GM21526 (cell line): ENCODE measurements at regions not wholly inside any gene's neighbourhood (a gene's known extent, or its start where the extent isn't known, plus 50 kb on each side); places are given as distances from the start of the nearest gene placed in this dataset.

ENCODE experiments used
- ATAC-seq: cut with Tn5 transposase; IDR thresholded peaks from one replicate; pipeline ENCODE4 v1.9.1; 2021; ENCODE audit warnings: moderate library complexity; ENCODE audit not compliant: unreplicated experiment, low FRiP score

- ATAC-seq = no peak
Observed at GRCh38 chr22:49303781-49304461, 523.8 kb downstream of the BRD1 start.

DNA sequence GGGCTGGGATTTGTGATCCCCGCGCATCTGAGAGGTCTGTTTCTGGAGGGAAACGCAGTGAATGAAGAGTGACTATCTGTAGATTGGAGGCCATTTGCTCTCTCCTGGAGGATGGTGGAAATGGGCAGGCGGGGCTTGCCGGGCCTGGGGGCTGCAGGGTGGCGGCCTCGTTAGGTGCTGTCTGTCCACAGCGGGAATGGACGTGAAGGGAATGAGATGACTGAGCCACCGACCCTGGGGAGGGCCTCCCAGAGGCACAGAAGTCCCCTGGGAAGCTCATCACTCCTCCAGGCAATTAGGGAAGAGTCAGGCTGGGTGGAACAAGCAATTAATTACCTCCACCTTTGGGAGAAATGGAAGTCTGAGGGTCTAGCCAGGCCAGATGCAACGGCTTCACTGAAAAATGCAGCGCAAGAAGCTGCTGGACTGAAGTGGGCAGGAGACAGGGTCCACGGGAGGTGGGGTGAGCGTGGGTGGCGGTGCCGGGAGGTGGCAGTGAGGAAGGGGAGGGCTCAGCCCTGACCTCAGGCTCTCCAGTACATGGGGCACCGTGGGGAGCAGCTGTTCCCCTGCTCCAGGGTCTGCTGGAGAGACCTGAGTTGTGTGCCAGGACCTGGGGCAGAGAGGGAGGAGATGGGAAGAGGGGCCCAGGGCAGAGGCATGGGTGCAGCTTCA is 524.5 kb downstream of the BRD1 start:
- no peak for ATAC-seq

DNA sequence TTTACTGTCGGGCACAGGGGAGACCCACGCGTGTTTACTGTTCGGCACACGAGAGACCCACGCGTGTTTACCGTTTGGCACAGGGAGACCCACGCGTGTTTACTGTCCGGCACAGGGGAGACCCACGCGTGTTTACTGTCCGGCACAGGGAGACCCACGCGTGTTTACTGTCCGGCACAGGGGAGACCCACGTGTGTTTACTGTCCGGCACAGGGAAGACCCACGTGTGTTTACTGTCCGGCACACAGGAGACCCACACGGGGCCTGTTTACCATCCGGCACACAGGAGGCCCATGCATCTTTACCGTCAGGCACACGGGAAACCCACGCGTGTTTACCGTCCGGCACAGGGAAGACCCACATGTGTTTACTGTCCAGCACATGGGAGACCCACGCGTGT is 525.1 kb downstream of the BRD1 start:
- no peak for ATAC-seq

DNA sequence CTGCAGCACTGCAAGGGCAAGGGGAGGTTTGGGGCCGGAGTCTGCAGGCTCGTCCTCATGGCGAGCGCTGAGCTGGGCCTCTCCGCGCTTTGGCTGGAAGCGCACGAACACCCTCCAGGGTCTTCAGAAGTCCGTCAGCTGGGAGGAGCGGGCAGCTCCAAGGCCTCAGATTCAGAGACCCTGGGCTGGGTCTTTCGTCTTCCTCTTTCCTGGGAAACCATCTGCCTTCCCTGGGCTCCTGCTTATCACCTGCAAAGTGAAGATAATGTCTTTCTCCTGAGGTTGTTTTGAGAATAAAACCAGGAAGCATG is 525.6 kb downstream of the BRD1 start:
- ATAC-seq = no peak

GRCh38 chr22:49301398-49302149 is 526.1 kb downstream of the BRD1 start:
- ATAC-seq = no peak

- ATAC-seq = no peak
Observed at GRCh38 chr22:49300951-49301397, 526.7 kb downstream of the BRD1 start.

DNA sequence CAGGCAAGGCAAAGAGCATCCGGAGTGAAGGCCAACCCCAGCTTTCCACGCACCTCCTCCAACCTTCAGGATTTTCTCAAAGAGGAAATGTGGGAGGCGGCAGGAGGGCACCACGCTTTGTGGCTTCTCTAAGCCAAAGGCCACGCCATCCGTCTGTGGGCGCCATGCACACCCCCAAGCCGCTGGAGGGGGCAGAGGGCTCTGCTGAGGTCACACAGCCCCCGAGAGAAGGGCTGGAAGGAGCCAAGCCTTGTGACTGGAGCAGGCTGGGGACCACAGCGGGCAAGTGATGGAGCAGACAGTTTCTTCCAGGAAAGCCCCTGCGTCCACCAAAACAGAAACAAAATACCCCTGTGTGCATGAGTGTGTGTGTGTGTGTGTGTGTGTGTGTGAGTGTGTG is 527.4 kb downstream of the BRD1 start:
- ATAC-seq = no peak

- ATAC-seq = no peak
Observed at GRCh38 chr22:49299821-49300231, 527.8 kb downstream of the BRD1 start.

DNA sequence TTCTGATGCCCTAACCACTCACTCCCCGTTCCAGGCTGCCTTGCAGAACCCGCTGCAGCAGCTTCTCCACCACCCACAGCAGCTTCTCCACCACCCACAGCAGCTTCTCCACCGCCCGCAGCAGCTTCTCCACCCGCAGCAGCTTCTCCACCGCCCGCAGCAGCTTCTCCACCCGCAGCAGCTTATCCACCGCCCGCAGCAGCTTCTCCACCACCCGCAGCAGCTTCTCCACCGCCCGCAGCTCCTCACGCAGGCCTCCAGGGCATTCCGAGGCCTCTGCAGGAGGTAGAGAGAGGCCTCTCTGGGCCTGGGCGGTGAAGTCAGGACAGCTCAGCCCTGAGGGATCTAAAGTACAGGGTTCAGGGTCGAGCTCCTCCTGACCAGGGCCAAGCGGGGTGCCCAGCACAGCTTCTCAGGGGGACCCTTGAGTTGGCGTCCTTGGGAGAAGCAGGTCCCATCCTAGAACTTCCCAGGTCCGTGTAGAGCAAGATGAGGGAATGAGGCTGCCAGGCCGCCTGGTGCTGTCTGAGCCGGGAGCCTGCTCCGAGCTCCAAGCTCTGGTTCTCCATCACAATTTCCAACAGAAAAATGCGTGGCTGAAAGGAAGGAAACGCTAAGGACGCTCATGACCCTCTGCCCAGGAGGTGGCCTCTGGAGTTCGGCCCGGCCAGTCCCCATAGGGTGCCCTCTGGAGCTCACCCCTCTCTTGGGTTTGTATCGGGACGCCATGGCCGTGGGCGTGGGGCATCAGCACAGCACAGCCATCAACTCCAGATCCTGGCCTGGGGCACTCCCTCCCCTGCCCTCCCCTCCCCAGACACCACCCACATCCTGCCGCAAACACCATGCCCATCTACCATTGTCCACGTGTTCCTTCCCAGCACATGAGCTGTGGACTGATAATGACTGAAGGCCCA is 528.6 kb downstream of the BRD1 start:
- ATAC-seq = no peak

- no peak for ATAC-seq
Observed at GRCh38 chr22:49297871-49298721, 529.6 kb downstream of the BRD1 start.

- ATAC-seq = no peak
Observed at GRCh38 chr22:49297286-49297870, 530.3 kb downstream of the BRD1 start.

- no peak for ATAC-seq
Observed at GRCh38 chr22:49296561-49296960, 531.1 kb downstream of the BRD1 start.

DNA sequence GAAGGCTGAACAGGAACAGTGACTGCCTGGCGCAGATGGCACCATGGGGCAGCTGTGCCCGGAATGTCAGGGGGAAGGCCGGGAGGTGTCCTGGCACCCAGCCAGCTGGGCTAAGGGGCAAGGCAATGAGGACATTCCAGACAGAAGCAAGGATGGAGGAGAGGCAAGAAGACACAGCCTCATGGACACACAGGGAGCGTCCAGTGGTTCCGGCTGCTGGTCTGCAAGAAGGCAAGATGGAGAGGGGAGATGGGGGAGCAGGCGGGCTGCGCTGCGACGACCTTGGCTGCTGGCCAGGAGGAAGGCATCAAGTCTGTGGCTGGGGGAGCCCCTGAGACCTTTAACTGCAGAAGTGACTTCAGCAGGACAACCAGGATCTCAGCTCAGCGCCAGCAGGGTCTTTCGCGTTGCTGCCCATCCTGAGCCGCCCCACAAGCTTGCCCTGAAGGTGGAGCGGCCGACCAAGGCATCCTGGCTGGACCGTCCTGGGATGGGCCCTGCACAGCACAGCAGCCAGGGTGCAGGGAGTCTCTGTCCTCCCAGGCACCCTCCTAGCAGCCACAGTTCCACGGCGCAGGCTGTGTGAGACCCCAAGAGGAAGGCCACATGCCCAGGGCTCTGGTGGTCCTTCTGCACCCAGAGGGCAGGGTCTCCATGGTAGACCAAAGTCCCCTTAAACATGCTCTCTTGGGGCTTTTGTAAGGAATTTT is 531.7 kb downstream of the BRD1 start:
- no peak for ATAC-seq

DNA sequence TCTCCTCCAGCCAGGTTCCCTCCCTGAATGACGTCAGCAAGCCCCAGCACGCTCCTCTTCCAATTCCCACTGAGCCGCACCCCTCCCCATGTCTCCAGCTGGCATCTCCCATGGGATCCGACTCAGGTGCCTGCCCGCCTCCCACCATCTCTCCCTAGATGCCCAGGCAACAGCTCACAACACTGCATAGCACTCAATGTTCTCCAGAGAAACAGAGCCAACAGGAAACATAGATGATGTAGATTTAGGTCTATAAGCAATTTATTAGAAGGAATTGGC is 532.3 kb downstream of the BRD1 start:
- no peak for ATAC-seq

DNA sequence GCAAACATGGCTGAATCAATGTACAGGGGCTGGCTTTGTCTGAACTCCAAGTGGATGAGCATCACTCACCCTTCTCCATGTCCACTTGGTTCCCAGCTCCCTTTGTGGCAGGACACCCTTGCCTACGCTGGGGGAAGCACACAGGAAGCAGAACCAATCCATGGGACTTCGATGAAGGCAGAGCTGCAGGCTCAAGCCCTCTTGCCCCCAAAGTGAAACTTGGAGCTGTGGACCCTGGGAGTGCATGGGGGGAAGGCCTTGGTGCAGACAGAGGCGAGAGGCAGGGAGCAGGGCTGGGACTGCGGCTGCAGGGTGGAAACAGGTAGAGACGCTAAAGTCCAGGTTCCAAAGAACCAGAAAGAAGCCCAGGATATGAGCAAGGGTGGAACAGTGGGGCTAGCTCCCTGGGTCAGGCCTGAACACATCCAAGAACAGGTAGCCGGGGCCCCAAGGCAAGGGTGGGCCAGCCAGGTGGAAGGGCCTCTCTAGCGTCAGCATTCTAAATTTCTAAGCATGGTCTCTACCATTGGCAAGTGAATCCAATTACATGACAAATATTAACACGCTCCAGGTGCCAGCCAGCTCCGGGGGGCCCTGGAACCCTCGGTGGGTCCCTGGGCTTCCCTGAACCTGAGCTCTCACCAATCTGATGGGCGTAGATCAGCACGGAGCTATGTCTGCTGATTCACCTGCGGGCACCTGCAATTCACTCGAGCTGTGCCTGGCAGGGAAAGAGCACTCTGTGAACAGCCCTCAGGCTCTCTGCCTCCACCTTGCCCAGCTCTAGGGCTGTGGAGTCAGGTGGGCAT is 532.8 kb downstream of the BRD1 start:
- no peak for ATAC-seq

DNA sequence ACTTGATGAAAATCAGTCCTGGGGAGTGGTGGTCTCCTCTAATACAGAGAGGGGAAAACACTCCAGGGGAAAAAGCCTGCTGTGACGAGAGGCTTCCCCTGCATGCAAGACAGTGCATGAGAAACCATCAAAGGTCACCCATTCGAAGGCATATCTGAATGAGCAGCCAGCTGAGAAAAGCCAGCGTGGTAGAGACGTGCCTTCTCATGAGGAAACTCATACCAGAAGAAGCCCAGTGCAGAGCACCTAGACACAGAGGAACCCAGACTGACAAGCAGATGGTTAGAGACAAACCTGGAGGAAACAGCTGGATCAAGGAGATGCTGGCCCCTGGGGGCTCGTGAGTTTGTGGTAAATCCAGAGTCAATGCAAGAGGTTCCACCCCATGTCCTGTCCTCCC is 534.8 kb downstream of the BRD1 start:
- ATAC-seq = no peak

DNA sequence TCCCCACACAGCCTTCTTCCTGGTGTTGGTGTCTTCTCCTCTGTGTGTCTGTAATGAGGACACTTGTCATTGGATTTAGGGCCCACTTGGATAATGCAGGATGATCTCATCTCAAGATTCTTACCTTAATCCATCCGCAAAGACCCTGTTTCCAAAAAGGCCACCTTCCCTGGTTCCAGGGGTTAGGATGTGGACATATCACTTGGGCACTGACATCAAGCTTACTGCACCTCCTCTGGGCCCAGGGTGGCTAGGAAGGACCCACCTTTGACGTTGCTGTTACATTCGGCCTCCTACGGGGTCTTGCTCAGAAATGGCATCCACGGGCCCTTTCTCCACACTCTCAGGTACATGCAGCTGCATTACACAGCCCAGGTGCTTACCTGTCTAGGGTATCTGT is 535.9 kb downstream of the BRD1 start:
- ATAC-seq = no peak

GRCh38 chr22:49291169-49291568 is 536.5 kb downstream of the BRD1 start:
- no peak for ATAC-seq
